HEK293 (cell line): ENCODE measurements at regions not wholly inside any gene's neighbourhood (a gene's known extent, or its start where the extent isn't known, plus 50 kb on each side); places are given as distances from the start of the nearest gene placed in this dataset.

ENCODE experiments used
- BCL11A ChIP-seq: fragments of 450-650 bp; formaldehyde crosslinking; IDR thresholded peaks from 2 replicates; pipeline ENCODE4 v1.5.1; 2016; ENCODE audit warnings: low read depth, missing biosample characterization, missing genetic modification characterization
- CTCF ChIP-seq: fragments of 450-650 bp; formaldehyde crosslinking; IDR thresholded peaks from 2 replicates; pipeline ENCODE4 v1.5.1; 2016; ENCODE audit warnings: missing biosample characterization, missing genetic modification characterization
- OSR2 ChIP-seq: fragments of 450-650 bp; formaldehyde crosslinking; IDR thresholded peaks from 2 replicates; pipeline ENCODE4 v1.5.1; 2016; ENCODE audit warnings: missing biosample characterization, missing genetic modification characterization
- TCF7L2 ChIP-seq: IDR thresholded peaks from 2 replicates; pipeline ENCODE4 v1.6.1; 2011; ENCODE audit warnings: low read depth, mild to moderate bottlenecking, inconsistent platforms, low read length, moderate library complexity, borderline replicate concordance
- ZBTB10 ChIP-seq: fragments of 450-650 bp; formaldehyde crosslinking; IDR thresholded peaks from 2 replicates; pipeline ENCODE4 v1.5.1; 2016; ENCODE audit warnings: missing biosample characterization, missing genetic modification characterization
- ZBTB11 ChIP-seq: fragments of 450-650 bp; formaldehyde crosslinking; conservative IDR thresholded peaks from 2 replicates; pipeline ENCODE4 v1.5.1; 2016; ENCODE audit warnings: low read depth, missing biosample characterization, missing genetic modification characterization
- ZBTB7A ChIP-seq: fragments of 450-650 bp; formaldehyde crosslinking; IDR thresholded peaks from 2 replicates; pipeline ENCODE4 v1.5.1; 2016; ENCODE audit warnings: low read depth, missing biosample characterization, missing genetic modification characterization
- ZNF174 ChIP-seq: fragments of 450-650 bp; formaldehyde crosslinking; IDR thresholded peaks from 2 replicates; pipeline ENCODE4 v1.5.0; 2017; ENCODE audit warnings: missing biosample characterization, mild to moderate bottlenecking, missing genetic modification characterization
- ZNF23 ChIP-seq: fragments of 450-650 bp; formaldehyde crosslinking; IDR thresholded peaks from 2 replicates; pipeline ENCODE4 v1.5.1; 2016; ENCODE audit warnings: missing biosample characterization, missing genetic modification characterization, borderline replicate concordance
- ZNF311 ChIP-seq: fragments of 450-650 bp; formaldehyde crosslinking; IDR thresholded peaks from 2 replicates; pipeline ENCODE4 v1.5.1; 2017; ENCODE audit warnings: missing biosample characterization, missing genetic modification characterization, borderline replicate concordance
- ZNF747 ChIP-seq: fragments of 450-650 bp; formaldehyde crosslinking; IDR thresholded peaks from 2 replicates; pipeline ENCODE4 v1.5.1; 2016; ENCODE audit warnings: missing biosample characterization, missing genetic modification characterization
- ZXDB ChIP-seq: fragments of 450-650 bp; formaldehyde crosslinking; IDR thresholded peaks from 2 replicates; pipeline ENCODE4 v1.5.1; 2016; ENCODE audit warnings: missing biosample characterization, missing genetic modification characterization

- no peak for TF ChIP-seq CTCF (tag by site-specific recombination)
- no peak for TF ChIP-seq TCF7L2
- TF ChIP-seq BCL11A (tag by site-specific recombination): no peak
- no peak for TF ChIP-seq ZBTB7A (tag by site-specific recombination)
- TF ChIP-seq ZNF311 (tag by site-specific recombination): no peak
- TF ChIP-seq ZNF23 (tag by site-specific recombination): no peak
- TF ChIP-seq ZBTB11 (tag by site-specific recombination): no peak
- TF ChIP-seq ZBTB10 (tag by site-specific recombination): no peak
- TF ChIP-seq OSR2 (tag by site-specific recombination): no peak
- no peak for TF ChIP-seq ZXDB
- no peak for TF ChIP-seq ZNF747 (tag by site-specific recombination)
- no peak for TF ChIP-seq ZNF174 (tag by site-specific recombination)
Observed at GRCh38 chr1:3988431-3988830, 88.4 kb upstream of the C1orf174 start.
